Caki2 (cell line): ENCODE measurements at regions not wholly inside any gene's neighbourhood (a gene's known extent, or its start where the extent isn't known, plus 50 kb on each side); places are given as distances from the start of the nearest gene placed in this dataset.
A peak's percentile ranks its signal among the peaks of the same experiment; 100 is the strongest.
"Not testable (repeated sequence)": the region's sequence is repeated elsewhere in the genome, so short reads cannot be mapped to it uniquely, and the experiment has no call there.

ENCODE experiments used
- DNase-seq: peaks from one replicate; pipeline ENCODE4 v3.0.0-alpha.2; 2015; ENCODE audit warnings: low read depth
- in situ Hi-C: cut with HindIII; loops from 2 replicates; pipeline ENCODE4 v1.10.0; 2016; ENCODE audit warnings: low sequenced_read_pairs, low pct_unique_long_range_greater_than_20kb, mixed read lengths

- DNase-seq, in situ Hi-C loops: not testable (repeated sequence)
These were observed 60.6 kb upstream of the IRAK1BP1 start for GRCh38 chr6:78806792-78807191.

DNA sequence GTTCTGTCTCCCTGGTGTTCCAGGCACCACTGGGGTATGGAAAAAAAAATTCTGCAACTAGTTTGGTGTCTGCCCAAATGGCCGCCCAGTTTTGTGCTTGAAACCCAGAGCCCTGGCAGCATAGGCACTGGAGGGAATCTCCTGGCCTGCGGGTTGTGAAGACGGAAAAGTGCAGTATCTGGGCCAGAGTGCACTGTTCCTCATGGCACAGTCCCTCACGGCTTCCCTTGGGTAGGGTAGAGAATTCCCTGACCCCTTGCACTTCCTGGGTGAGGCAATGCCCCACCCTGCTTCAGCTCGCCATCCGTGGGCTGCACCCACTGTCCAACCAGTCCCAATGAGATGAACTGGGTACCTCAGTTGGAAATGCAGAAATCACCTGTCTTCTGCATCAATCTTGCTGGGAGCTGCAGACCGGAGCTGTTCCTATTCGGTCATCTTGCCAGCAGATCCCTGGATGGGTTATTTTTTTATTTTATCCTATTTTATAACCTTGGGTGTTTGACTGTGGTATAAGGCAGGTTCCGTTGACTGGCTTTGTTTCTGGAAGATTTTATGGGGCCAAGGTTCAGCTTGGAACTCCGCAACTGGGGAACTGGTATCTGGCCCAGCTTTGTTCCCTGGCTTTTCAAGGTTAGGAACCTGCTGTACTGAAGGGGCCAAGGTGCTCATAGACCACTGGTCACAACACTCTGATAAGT lies 59.5 kb upstream of the IRAK1BP1 start:
- in situ Hi-C loops, DNase-seq: not testable (repeated sequence)

DNA sequence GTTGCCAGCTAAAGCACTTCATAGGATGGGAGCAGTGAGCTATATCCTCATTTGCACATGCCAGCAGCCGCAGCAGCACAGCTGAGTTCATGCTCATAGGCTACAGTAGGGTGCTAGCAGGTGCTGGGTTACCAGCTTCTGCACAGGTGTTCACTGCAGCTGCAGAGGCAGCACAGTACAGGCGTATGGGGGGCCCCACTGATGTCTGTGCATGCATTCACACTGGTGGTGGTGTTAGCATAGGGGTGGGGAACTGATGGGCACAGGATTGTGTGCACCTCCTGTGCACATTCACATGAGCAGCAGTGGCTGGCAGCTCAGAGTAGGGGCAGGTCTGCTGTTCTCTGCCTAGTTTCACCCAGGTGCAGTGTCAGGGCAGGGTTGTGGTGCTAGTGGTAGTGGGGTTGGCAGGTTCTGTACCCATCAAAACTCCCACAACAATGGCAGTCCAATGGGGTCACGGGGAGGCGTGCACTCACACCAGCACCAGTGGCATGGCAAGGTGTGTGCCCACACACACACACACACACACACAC lies 58.9 kb upstream of the IRAK1BP1 start:
- no peak for DNase-seq
- in situ Hi-C loops, result no loop called here

GRCh38 chr6:78808933-78809332 lies 58.4 kb upstream of the IRAK1BP1 start:
- in situ Hi-C loops, result no loop called here
- no peak for DNase-seq

DNA sequence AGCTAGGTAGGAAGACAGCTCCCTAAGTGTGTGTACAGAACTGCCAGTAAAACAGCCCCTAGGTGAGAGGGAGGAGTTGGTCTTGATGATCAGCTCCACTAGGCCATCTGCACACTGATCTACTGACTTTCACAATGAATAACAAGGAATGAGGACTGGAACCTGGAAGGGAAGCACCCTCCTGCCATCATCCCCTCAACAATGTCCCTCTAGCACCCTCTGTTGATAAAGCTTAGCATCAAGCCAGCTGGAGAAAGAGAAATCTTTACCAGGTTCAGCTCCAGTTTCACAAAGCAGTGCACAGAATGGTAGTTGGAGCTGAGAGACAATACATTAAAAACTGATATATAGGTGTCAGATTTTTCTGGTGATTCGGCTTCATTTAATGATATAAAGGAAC lies 57.2 kb upstream of the IRAK1BP1 start:
- DNase-seq, result peak; percentile 41
- in situ Hi-C loops, result no loop called here

DNA sequence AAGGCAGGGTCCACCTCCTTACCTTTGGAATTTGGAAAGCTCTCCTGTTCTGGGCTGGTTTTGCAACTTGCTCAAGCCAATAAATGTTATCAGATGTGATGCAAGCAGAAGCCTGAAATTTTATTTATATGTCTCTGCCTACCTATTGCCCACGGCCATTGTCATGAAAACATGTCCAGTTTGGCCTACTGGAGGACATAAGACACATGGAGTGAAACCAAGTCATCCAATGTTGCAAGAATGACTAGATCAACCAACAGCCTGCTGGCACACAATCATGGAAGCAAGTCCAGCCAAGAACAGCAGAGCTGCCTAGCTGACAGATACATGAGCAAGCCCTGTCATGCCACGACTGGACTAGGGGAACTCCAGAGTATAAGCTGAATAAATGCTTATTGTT lies 56.7 kb upstream of the IRAK1BP1 start:
- no peak for DNase-seq

More for the DNA sequence above, 56.7 kb upstream of the IRAK1BP1 start:
- in situ Hi-C loops, result no loop called here
